NB4 (cell line): ENCODE measurements at regions not wholly inside any gene's neighbourhood (a gene's known extent, or its start where the extent isn't known, plus 50 kb on each side); places are given as distances from the start of the nearest gene placed in this dataset.

ENCODE experiments used
- DNase-seq: peaks from one replicate; pipeline ENCODE4 v3.0.0; 2010; ENCODE audit warnings: low read depth
- H3K4me3 ChIP-seq: one replicate; pipeline ENCODE4 v1.5.1; 2011; ENCODE audit warnings: mild to moderate bottlenecking, low read depth, low read length, moderate library complexity
- CTCF ChIP-seq: IDR thresholded peaks from one replicate; pipeline ENCODE4 v1.5.1; 2012; ENCODE audit warnings: low read depth, low read length
- MYC ChIP-seq: IDR thresholded peaks from 2 replicates; pipeline ENCODE4 v1.6.1; 2011; ENCODE audit warnings: low read depth, low read length
- POLR2A ChIP-seq: IDR thresholded peaks from 2 replicates; pipeline ENCODE4 v1.6.1; 2011; ENCODE audit warnings: mild to moderate bottlenecking; ENCODE audit not compliant: insufficient read length; ENCODE audit errors: extremely low read depth
- TF ChIP-seq, protein P1 (sequence below): IDR thresholded peaks from 2 replicates; pipeline ENCODE4 v1.6.1; 2011; ENCODE audit warnings: low read depth, low read length

- TF ChIP-seq POLR2A, result no peak
- TF ChIP-seq, protein P1, sequence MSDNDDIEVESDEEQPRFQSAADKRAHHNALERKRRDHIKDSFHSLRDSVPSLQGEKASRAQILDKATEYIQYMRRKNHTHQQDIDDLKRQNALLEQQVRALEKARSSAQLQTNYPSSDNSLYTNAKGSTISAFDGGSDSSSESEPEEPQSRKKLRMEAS, result no peak
- TF ChIP-seq CTCF, result no peak
- TF ChIP-seq MYC, result no peak
- no peak overlapping the region for H3K4me3 ChIP-seq
- DNase-seq, result no peak
Measured at GRCh38 chr10:132486539-132487121, 51.0 kb upstream of the INPP5A start.

DNA sequence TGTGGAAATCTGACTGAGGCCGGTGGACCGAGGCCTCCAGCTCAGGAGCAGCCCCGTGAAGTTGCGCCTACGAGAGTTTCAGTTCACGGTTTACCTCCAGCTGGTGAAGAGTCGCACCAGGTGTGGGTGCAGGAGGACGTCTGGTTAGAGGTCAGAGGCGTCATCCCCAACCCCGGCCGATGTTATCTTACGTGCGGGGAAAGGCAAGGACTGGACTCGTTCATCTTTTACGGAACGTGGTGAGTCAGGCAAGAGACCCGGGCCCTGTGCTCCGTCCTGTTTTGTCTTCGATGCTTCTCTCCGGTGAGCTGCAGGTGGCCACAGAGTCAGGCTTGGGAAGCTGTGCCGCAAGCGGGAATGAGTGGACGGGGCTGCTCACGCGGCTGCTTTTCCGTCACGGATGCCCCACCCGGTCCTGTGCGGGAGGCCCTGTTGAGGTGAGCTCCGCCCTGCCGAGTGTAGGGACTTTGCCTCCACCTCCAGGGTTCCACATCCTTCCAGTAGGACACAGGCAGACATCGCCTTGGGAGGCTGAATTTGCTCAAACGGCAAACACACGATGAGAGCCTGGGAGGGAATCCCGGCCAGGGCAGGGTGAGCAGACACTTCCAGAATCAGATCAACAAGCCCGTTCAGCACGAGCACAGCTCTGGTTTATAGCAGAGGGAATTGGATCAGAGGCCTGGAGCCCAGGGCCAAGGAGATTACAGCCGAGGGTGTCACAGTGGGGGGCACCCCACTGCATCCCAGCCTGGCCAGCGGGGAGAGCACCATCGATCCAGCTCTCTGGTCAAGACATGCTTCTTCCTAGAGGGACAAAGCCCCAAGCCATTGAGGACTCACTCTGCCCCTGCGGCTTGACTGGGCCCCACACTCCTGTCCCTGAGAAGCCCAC is 50.1 kb upstream of the INPP5A start:
- no peak for DNase-seq
- TF ChIP-seq MYC (no peak), CTCF (no peak), POLR2A (no peak)
- TF ChIP-seq, protein P1, result no peak
- H3K4me3 ChIP-seq, result no peak overlapping the region
